GM19467 (cell line): ENCODE measurements at regions not wholly inside any gene's neighbourhood (a gene's known extent, or its start where the extent isn't known, plus 50 kb on each side); places are given as distances from the start of the nearest gene placed in this dataset.

Source experiments
- ATAC-seq: cut with Tn5 transposase; IDR thresholded peaks from one replicate; pipeline ENCODE4 v1.9.1; 2021; ENCODE audit warnings: mild to moderate bottlenecking, moderate library complexity; ENCODE audit not compliant: unreplicated experiment

GRCh38 chr1:4500441-4500840 is 154.0 kb upstream of the AJAP1 start:
- no peak for ATAC-seq

GRCh38 chr1:4506591-4506990 is 147.8 kb upstream of the AJAP1 start:
- ATAC-seq, result no peak

- no peak for ATAC-seq
Observed at GRCh38 chr1:4509206-4509605, 145.2 kb upstream of the AJAP1 start.

- ATAC-seq, result no peak
Observed at GRCh38 chr1:4510276-4510691, 144.1 kb upstream of the AJAP1 start.

- ATAC-seq, result no peak
Observed at GRCh38 chr1:4511374-4511773, 143.0 kb upstream of the AJAP1 start.

GRCh38 chr1:4512636-4513035 is 141.8 kb upstream of the AJAP1 start:
- ATAC-seq, result no peak

GRCh38 chr1:4513685-4514084 is 140.7 kb upstream of the AJAP1 start:
- no peak for ATAC-seq

- no peak for ATAC-seq
Observed at GRCh38 chr1:4515727-4516289, 138.6 kb upstream of the AJAP1 start.

GRCh38 chr1:4516596-4516995 is 137.8 kb upstream of the AJAP1 start:
- ATAC-seq, result no peak

- ATAC-seq, result no peak
Observed at GRCh38 chr1:4517186-4517954, 137.0 kb upstream of the AJAP1 start.

GRCh38 chr1:4518621-4519020 is 135.8 kb upstream of the AJAP1 start:
- ATAC-seq, result no peak

- ATAC-seq, result no peak
Observed at GRCh38 chr1:4519954-4520353, 134.5 kb upstream of the AJAP1 start.

- ATAC-seq, result no peak
Observed at GRCh38 chr1:4523551-4523950, 130.9 kb upstream of the AJAP1 start.

- no peak for ATAC-seq
Observed at GRCh38 chr1:4526747-4527146, 127.7 kb upstream of the AJAP1 start.

GRCh38 chr1:4527819-4528218 is 126.6 kb upstream of the AJAP1 start:
- no peak for ATAC-seq

GRCh38 chr1:4528590-4528989 is 125.8 kb upstream of the AJAP1 start:
- no peak for ATAC-seq

- ATAC-seq, result no peak
Observed at GRCh38 chr1:4529446-4530165, 124.8 kb upstream of the AJAP1 start.

GRCh38 chr1:4530166-4530785 is 124.1 kb upstream of the AJAP1 start:
- ATAC-seq, result no peak

GRCh38 chr1:4531842-4532241 is 122.6 kb upstream of the AJAP1 start:
- no peak for ATAC-seq

GRCh38 chr1:4532656-4533055 is 121.8 kb upstream of the AJAP1 start:
- ATAC-seq, result no peak

- ATAC-seq, result no peak
Observed at GRCh38 chr1:4546911-4547310, 107.5 kb upstream of the AJAP1 start.

- no peak for ATAC-seq
Observed at GRCh38 chr1:4549930-4550329, 104.5 kb upstream of the AJAP1 start.
